Ishikawa (cell line): ENCODE measurements at regions not wholly inside any gene's neighbourhood (a gene's known extent, or its start where the extent isn't known, plus 50 kb on each side); places are given as distances from the start of the nearest gene placed in this dataset.

Experiments used
- CEBPB ChIP-seq: IDR thresholded peaks from 2 replicates; pipeline ENCODE4 v1.6.1; 2012
- CREB1 ChIP-seq: IDR thresholded peaks from 2 replicates; pipeline ENCODE4 v1.6.1; 2012; ENCODE audit warnings: low read depth
- EGR1 ChIP-seq: IDR thresholded peaks from 2 replicates; pipeline ENCODE4 v1.6.1; 2012
- EP300 ChIP-seq: IDR thresholded peaks from 2 replicates; pipeline ENCODE4 v1.6.1; 2012; ENCODE audit warnings: borderline replicate concordance
- FOXM1 ChIP-seq: IDR thresholded peaks from 2 replicates; pipeline ENCODE4 v1.6.1; 2012; ENCODE audit warnings: low read depth, borderline replicate concordance
- NFIC ChIP-seq: IDR thresholded peaks from 2 replicates; pipeline ENCODE4 v1.6.1; 2012
- RAD21 ChIP-seq: IDR thresholded peaks from 2 replicates; pipeline ENCODE4 v1.6.1; 2012; ENCODE audit warnings: low read depth
- TAF1 ChIP-seq: IDR thresholded peaks from 2 replicates; pipeline ENCODE4 v1.6.1; 2012; ENCODE audit warnings: low read depth, mild to moderate bottlenecking
- TCF12 ChIP-seq: IDR thresholded peaks from 2 replicates; pipeline ENCODE4 v1.6.1; 2012; ENCODE audit warnings: low read depth
- TEAD4 ChIP-seq: IDR thresholded peaks from 2 replicates; pipeline ENCODE4 v1.6.1; 2012
- YY1 ChIP-seq: IDR thresholded peaks from 2 replicates; pipeline ENCODE4 v1.6.1; 2012; ENCODE audit warnings: low read depth
- ZBTB7A ChIP-seq: IDR thresholded peaks from 2 replicates; pipeline ENCODE4 v1.6.1; 2012; ENCODE audit warnings: low read depth
- TF ChIP-seq, protein P1 (sequence below): IDR thresholded peaks from 2 replicates; pipeline ENCODE4 v1.6.1; 2012
- TF ChIP-seq, protein P2 (sequence below): IDR thresholded peaks from 2 replicates; pipeline ENCODE4 v1.6.1; 2012
- TF ChIP-seq, protein P3 (sequence below): IDR thresholded peaks from 2 replicates; pipeline ENCODE4 v1.6.1; 2012; ENCODE audit warnings: low read depth, mild to moderate bottlenecking

DNA sequence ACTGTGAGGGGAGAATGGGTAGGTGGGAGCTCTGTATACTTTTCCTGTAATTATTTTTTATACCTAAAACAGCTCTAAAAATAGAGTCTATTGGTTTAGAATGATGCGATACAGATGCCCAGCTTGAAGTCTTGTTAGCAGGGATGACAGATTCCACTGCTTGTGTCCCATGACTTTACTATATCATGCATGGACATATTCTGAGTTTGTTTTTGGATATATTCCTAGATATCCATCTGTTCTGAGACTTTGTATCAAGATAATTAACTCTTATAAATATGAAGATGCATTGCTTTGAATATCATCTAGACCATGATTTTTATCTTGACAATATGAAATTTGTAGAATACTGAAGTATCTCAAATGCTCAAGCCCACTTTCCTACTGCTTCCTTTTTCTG, 1058.1 kb downstream of the RAPGEF2 start:
- TF ChIP-seq CREB1: no peak
- no peak for TF ChIP-seq NFIC
- TF ChIP-seq TEAD4: no peak
- no peak for TF ChIP-seq TCF12
- TF ChIP-seq, protein P1, sequence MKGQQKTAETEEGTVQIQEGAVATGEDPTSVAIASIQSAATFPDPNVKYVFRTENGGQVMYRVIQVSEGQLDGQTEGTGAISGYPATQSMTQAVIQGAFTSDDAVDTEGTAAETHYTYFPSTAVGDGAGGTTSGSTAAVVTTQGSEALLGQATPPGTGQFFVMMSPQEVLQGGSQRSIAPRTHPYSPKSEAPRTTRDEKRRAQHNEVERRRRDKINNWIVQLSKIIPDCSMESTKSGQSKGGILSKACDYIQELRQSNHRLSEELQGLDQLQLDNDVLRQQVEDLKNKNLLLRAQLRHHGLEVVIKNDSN: no peak

DNA sequence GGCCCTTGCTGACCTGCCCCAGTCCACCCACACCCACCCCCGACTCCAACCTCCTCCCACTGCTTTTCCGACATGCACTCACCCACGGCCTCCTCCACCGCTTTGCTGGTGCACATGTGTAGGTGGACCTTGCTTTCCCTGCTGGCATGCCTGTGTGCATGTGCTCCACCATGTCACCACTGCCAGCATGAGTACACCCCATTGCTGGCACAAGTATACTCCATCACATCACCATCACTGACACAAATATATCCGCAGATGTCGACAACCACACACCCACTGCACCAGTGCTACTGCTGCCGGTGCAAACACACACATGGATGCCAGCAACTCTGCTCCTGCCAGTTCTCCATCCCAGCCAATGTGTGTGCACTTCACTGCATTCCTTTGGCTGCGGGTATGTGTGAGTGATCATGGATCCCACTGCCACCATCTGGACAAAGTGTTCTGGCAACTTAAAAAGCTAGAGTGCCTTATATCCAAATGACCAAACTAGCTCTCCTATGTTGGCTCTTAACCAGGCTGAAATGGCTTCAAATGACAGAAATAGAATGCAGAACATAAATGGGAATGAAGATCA, 1072.3 kb downstream of the RAPGEF2 start:
- peak; percentile 55 for TF ChIP-seq TEAD4
- TF ChIP-seq, protein P2, sequence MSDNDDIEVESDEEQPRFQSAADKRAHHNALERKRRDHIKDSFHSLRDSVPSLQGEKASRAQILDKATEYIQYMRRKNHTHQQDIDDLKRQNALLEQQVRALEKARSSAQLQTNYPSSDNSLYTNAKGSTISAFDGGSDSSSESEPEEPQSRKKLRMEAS: no peak
- peak; percentile 52; the same call in 1 of the 2 replicates for TF ChIP-seq RAD21
- TF ChIP-seq, protein P3, sequence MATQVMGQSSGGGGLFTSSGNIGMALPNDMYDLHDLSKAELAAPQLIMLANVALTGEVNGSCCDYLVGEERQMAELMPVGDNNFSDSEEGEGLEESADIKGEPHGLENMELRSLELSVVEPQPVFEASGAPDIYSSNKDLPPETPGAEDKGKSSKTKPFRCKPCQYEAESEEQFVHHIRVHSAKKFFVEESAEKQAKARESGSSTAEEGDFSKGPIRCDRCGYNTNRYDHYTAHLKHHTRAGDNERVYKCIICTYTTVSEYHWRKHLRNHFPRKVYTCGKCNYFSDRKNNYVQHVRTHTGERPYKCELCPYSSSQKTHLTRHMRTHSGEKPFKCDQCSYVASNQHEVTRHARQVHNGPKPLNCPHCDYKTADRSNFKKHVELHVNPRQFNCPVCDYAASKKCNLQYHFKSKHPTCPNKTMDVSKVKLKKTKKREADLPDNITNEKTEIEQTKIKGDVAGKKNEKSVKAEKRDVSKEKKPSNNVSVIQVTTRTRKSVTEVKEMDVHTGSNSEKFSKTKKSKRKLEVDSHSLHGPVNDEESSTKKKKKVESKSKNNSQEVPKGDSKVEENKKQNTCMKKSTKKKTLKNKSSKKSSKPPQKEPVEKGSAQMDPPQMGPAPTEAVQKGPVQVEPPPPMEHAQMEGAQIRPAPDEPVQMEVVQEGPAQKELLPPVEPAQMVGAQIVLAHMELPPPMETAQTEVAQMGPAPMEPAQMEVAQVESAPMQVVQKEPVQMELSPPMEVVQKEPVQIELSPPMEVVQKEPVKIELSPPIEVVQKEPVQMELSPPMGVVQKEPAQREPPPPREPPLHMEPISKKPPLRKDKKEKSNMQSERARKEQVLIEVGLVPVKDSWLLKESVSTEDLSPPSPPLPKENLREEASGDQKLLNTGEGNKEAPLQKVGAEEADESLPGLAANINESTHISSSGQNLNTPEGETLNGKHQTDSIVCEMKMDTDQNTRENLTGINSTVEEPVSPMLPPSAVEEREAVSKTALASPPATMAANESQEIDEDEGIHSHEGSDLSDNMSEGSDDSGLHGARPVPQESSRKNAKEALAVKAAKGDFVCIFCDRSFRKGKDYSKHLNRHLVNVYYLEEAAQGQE: no peak
- no peak for TF ChIP-seq FOXM1

DNA sequence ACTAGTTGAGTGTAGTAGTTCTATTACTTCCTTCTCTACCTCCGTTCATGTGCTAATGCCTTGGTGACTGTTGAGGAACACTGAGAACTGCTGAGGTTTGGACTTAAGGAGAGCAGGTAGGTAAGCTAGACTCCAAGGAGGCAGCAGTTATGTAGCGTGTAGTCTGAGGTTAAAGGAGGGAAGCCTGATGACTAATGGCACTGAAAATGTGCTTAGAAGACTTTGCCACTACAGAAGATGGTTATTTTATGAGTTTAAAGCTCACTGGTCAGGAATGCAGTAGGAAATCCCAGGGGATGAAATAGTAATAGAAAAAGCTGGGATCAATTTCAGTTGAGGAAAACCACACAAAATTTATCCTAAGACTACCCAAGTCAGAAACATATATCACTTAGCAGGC, 1077.3 kb downstream of the RAPGEF2 start:
- no peak for TF ChIP-seq ZBTB7A
- no peak for TF ChIP-seq TAF1
- no peak for TF ChIP-seq TEAD4
- TF ChIP-seq EP300: no peak
- no peak for TF ChIP-seq YY1
- TF ChIP-seq FOXM1: no peak
- no peak for TF ChIP-seq CREB1
- TF ChIP-seq RAD21: no peak
- no peak for TF ChIP-seq NFIC
- no peak for TF ChIP-seq EGR1
- TF ChIP-seq TCF12: no peak
- TF ChIP-seq, protein P2: no peak
- TF ChIP-seq, protein P3: no peak
- TF ChIP-seq, protein P1: no peak
- TF ChIP-seq CEBPB: no peak

DNA sequence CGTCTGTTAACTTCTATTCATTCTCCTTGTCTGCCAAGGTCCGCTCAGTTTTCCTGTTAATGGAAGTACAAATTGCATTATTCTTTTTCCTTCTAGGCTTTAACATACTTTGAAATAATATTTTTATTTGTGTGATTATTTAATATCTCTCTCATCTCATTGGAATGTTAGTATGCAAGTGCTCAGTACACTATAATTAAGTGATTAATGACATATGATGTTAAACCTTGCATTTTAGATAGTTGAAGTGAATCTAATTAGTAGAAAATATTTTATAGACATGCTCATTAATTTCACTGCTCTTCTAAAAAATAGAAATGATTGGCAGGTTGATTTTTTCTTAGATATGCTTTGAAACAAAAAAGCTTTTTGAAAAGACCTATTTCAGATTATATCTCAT, 1079.8 kb downstream of the RAPGEF2 start:
- TF ChIP-seq ZBTB7A (no peak), EGR1 (no peak), TAF1 (no peak), FOXM1 (no peak), TCF12 (no peak), CREB1 (no peak), YY1 (no peak), NFIC (no peak), CEBPB (no peak), TEAD4 (no peak), RAD21 (no peak), EP300 (no peak)
- TF ChIP-seq, protein P2: no peak
- TF ChIP-seq, protein P1: no peak
- TF ChIP-seq, protein P3: no peak
